Ishikawa (cell line): ENCODE measurements at regions not wholly inside any gene's neighbourhood (a gene's known extent, or its start where the extent isn't known, plus 50 kb on each side); places are given as distances from the start of the nearest gene placed in this dataset.

Source experiments
- CEBPB ChIP-seq: IDR thresholded peaks from 2 replicates; pipeline ENCODE4 v1.6.1; 2012
- CREB1 ChIP-seq: IDR thresholded peaks from 2 replicates; pipeline ENCODE4 v1.6.1; 2012; ENCODE audit warnings: low read depth
- EGR1 ChIP-seq: IDR thresholded peaks from 2 replicates; pipeline ENCODE4 v1.6.1; 2012
- EP300 ChIP-seq: IDR thresholded peaks from 2 replicates; pipeline ENCODE4 v1.6.1; 2012; ENCODE audit warnings: borderline replicate concordance
- FOXM1 ChIP-seq: IDR thresholded peaks from 2 replicates; pipeline ENCODE4 v1.6.1; 2012; ENCODE audit warnings: low read depth, borderline replicate concordance
- NFIC ChIP-seq: IDR thresholded peaks from 2 replicates; pipeline ENCODE4 v1.6.1; 2012
- RAD21 ChIP-seq: IDR thresholded peaks from 2 replicates; pipeline ENCODE4 v1.6.1; 2012; ENCODE audit warnings: low read depth
- TAF1 ChIP-seq: IDR thresholded peaks from 2 replicates; pipeline ENCODE4 v1.6.1; 2012; ENCODE audit warnings: low read depth, mild to moderate bottlenecking
- TCF12 ChIP-seq: IDR thresholded peaks from 2 replicates; pipeline ENCODE4 v1.6.1; 2012; ENCODE audit warnings: low read depth
- TEAD4 ChIP-seq: IDR thresholded peaks from 2 replicates; pipeline ENCODE4 v1.6.1; 2012
- YY1 ChIP-seq: IDR thresholded peaks from 2 replicates; pipeline ENCODE4 v1.6.1; 2012; ENCODE audit warnings: low read depth
- ZBTB7A ChIP-seq: IDR thresholded peaks from 2 replicates; pipeline ENCODE4 v1.6.1; 2012; ENCODE audit warnings: low read depth
- TF ChIP-seq, protein P1 (sequence below): IDR thresholded peaks from 2 replicates; pipeline ENCODE4 v1.6.1; 2012
- TF ChIP-seq, protein P2 (sequence below): IDR thresholded peaks from 2 replicates; pipeline ENCODE4 v1.6.1; 2012
- TF ChIP-seq, protein P3 (sequence below): IDR thresholded peaks from 2 replicates; pipeline ENCODE4 v1.6.1; 2012; ENCODE audit warnings: low read depth, mild to moderate bottlenecking

DNA sequence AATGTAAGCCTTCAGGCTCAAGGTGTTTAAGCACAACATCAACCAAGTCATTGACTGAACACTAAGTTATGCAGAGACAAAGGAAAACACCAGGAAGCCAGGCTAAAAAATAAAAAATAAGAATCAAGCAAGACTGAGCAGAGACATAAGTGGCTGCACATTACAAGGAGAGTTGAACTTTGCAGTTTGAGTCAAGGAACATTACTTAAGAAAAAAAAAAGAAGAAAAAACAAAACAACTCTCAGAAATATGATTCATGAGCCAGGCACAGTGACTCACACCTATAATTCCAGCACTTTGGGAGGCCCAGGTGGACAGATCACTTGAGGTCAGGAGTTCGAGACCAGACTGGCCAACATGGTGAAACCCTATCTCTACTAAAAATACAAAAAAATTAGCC, 168.1 kb downstream of the C16orf95 start:
- TF ChIP-seq EP300 (no peak), CREB1 (no peak), RAD21 (no peak), ZBTB7A (no peak), FOXM1 (no peak), TEAD4 (no peak), CEBPB (no peak), NFIC (no peak), YY1 (no peak), EGR1 (no peak), TAF1 (no peak), TCF12 (no peak)
- TF ChIP-seq, protein P1, sequence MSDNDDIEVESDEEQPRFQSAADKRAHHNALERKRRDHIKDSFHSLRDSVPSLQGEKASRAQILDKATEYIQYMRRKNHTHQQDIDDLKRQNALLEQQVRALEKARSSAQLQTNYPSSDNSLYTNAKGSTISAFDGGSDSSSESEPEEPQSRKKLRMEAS, result no peak
- TF ChIP-seq, protein P2, sequence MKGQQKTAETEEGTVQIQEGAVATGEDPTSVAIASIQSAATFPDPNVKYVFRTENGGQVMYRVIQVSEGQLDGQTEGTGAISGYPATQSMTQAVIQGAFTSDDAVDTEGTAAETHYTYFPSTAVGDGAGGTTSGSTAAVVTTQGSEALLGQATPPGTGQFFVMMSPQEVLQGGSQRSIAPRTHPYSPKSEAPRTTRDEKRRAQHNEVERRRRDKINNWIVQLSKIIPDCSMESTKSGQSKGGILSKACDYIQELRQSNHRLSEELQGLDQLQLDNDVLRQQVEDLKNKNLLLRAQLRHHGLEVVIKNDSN, result no peak
- TF ChIP-seq, protein P3, sequence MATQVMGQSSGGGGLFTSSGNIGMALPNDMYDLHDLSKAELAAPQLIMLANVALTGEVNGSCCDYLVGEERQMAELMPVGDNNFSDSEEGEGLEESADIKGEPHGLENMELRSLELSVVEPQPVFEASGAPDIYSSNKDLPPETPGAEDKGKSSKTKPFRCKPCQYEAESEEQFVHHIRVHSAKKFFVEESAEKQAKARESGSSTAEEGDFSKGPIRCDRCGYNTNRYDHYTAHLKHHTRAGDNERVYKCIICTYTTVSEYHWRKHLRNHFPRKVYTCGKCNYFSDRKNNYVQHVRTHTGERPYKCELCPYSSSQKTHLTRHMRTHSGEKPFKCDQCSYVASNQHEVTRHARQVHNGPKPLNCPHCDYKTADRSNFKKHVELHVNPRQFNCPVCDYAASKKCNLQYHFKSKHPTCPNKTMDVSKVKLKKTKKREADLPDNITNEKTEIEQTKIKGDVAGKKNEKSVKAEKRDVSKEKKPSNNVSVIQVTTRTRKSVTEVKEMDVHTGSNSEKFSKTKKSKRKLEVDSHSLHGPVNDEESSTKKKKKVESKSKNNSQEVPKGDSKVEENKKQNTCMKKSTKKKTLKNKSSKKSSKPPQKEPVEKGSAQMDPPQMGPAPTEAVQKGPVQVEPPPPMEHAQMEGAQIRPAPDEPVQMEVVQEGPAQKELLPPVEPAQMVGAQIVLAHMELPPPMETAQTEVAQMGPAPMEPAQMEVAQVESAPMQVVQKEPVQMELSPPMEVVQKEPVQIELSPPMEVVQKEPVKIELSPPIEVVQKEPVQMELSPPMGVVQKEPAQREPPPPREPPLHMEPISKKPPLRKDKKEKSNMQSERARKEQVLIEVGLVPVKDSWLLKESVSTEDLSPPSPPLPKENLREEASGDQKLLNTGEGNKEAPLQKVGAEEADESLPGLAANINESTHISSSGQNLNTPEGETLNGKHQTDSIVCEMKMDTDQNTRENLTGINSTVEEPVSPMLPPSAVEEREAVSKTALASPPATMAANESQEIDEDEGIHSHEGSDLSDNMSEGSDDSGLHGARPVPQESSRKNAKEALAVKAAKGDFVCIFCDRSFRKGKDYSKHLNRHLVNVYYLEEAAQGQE, result no peak

GRCh38 chr16:87150262-87150661, 166.9 kb downstream of the C16orf95 start:
- TF ChIP-seq CEBPB, result no peak

DNA sequence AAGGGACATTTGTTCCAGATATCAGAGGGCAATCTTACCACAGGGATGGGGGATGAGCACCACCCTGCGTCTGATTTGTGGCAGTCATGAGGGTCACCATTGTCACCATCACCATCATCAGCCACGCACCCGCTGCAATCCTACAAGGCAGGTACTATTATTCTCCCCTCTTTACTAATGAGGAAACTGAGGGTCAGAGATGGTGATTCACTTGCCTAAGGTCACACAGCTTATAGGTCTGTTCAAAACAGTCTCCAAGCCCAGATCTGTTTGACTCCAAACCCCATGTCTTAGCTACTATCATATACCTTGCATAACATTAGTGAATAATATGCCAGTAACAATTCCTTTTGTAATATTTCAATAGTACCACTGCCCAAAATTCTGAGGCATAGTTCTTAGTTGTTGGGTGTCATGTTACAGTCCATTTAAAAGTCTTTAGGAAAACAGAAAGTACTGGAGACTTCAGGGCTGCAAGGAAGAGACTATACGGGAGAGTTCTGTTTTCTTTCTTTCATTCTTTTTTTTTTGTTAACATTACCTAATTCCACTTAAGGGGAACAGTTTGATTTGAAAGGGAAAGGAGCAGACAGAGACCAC, 166.4 kb downstream of the C16orf95 start:
- TF ChIP-seq TEAD4 (no peak), EGR1 (no peak), FOXM1 (no peak), YY1 (no peak), TCF12 (no peak), ZBTB7A (no peak), RAD21 (no peak), CEBPB (no peak)
- TF ChIP-seq, protein P1, result no peak
- TF ChIP-seq, protein P3, result no peak
- TF ChIP-seq, protein P2, result no peak

- TF ChIP-seq CEBPB, result no peak
- no peak for TF ChIP-seq TEAD4
- TF ChIP-seq, protein P3, result no peak
- no peak for TF ChIP-seq YY1
- TF ChIP-seq NFIC, result no peak
- no peak for TF ChIP-seq EP300
- TF ChIP-seq CREB1, result no peak
- TF ChIP-seq TAF1, result no peak
- TF ChIP-seq RAD21, result no peak
- TF ChIP-seq, protein P1, result no peak
- TF ChIP-seq FOXM1, result no peak
These were observed 164.9 kb downstream of the C16orf95 start for GRCh38 chr16:87152221-87152755.

GRCh38 chr16:87153326-87153725, 163.9 kb downstream of the C16orf95 start:
- TF ChIP-seq, protein P3, result no peak
- TF ChIP-seq EGR1 (no peak), ZBTB7A (no peak), TAF1 (no peak), CEBPB (no peak), TCF12 (no peak), RAD21 (no peak)
- TF ChIP-seq, protein P1, result no peak
- TF ChIP-seq, protein P2, result no peak
